IPS-15b (cell line): ENCODE measurements at regions not wholly inside any gene's neighbourhood (a gene's known extent, or its start where the extent isn't known, plus 50 kb on each side); places are given as distances from the start of the nearest gene placed in this dataset.
A peak's percentile ranks its signal among the peaks of the same experiment; 100 is the strongest.
"Not testable (repeated sequence)": the region's sequence is repeated elsewhere in the genome, so short reads cannot be mapped to it uniquely, and the experiment has no call there.

Experiments used
- H3K27me3 ChIP-seq: one replicate; pipeline ENCODE4 v1.6.1; 2013; ENCODE audit warnings: low read length; ENCODE audit not compliant: control insufficient read depth, insufficient read depth
- H3K36me3 ChIP-seq: one replicate; pipeline ENCODE4 v1.6.1; 2013; ENCODE audit warnings: low read length; ENCODE audit not compliant: control insufficient read depth, insufficient read depth
- H3K4me1 ChIP-seq: one replicate; pipeline ENCODE4 v1.6.1; 2013; ENCODE audit warnings: mild to moderate bottlenecking, low read length; ENCODE audit not compliant: control insufficient read depth, insufficient read depth
- H3K4me3 ChIP-seq: one replicate; pipeline ENCODE4 v1.5.1; 2013; ENCODE audit warnings: low read depth, low read length
- H3K9ac ChIP-seq: one replicate; pipeline ENCODE4 v1.6.1; 2013; ENCODE audit warnings: low read depth, mild to moderate bottlenecking, low read length
- H3K9me3 ChIP-seq: one replicate; pipeline ENCODE4 v1.6.1; 2013; ENCODE audit warnings: mild to moderate bottlenecking, low read length; ENCODE audit not compliant: control insufficient read depth, insufficient read depth

GRCh38 chr4:147109800-147110199 lies 164.1 kb upstream of the TTC29 start:
- Histone ChIP-seq H3K4me1 (no peaks in the 10 kb centered on the region), H3K9ac (no peak overlapping the region), H3K36me3 (no peaks in the 10 kb centered on the region), H3K4me3 (no peak overlapping the region), H3K9me3 (no peaks in the 10 kb centered on the region), H3K27me3 (no peaks in the 10 kb centered on the region)

GRCh38 chr4:147110473-147111367 lies 165.1 kb upstream of the TTC29 start:
- no peak overlapping the region for H3K9ac ChIP-seq
- H3K4me1 ChIP-seq: no peaks in the 10 kb centered on the region
- H3K36me3 ChIP-seq: no peaks in the 10 kb centered on the region
- H3K4me3 ChIP-seq: no peak overlapping the region
- H3K27me3 ChIP-seq: no peaks in the 10 kb centered on the region
- no peaks in the 10 kb centered on the region for H3K9me3 ChIP-seq

- H3K9ac ChIP-seq, H3K27me3 ChIP-seq, H3K4me3 ChIP-seq, H3K4me1 ChIP-seq, H3K36me3 ChIP-seq, H3K9me3 ChIP-seq: not testable (repeated sequence)
These were observed 166.5 kb upstream of the TTC29 start for GRCh38 chr4:147112196-147112595.

- H3K27me3 ChIP-seq: no peaks in the 10 kb centered on the region
- H3K36me3 ChIP-seq: no peaks in the 10 kb centered on the region
- no peak overlapping the region for H3K4me3 ChIP-seq
- H3K9me3 ChIP-seq: no peaks in the 10 kb centered on the region
- H3K4me1 ChIP-seq: no peaks in the 10 kb centered on the region
- H3K9ac ChIP-seq: no peak overlapping the region
These were observed 171.8 kb upstream of the TTC29 start for GRCh38 chr4:147117431-147117830.

- Histone ChIP-seq H3K9ac (no peak overlapping the region), H3K4me1 (no peaks in the 10 kb centered on the region), H3K36me3 (no peaks in the 10 kb centered on the region), H3K9me3 (no peaks in the 10 kb centered on the region), H3K27me3 (no peaks in the 10 kb centered on the region), H3K4me3 (no peak overlapping the region)
These were observed 172.9 kb upstream of the TTC29 start for GRCh38 chr4:147118528-147118927.

GRCh38 chr4:147122685-147123084 lies 177.0 kb upstream of the TTC29 start:
- no peaks in the 10 kb centered on the region for H3K4me1 ChIP-seq
- H3K27me3 ChIP-seq: no peaks in the 10 kb centered on the region
- H3K9ac ChIP-seq: no peak overlapping the region
- no peaks in the 10 kb centered on the region for H3K9me3 ChIP-seq
- no peak overlapping the region for H3K4me3 ChIP-seq
- no peaks in the 10 kb centered on the region for H3K36me3 ChIP-seq

- Histone ChIP-seq H3K4me1 (no peaks in the 10 kb centered on the region), H3K9ac (no peak overlapping the region), H3K27me3 (no peaks in the 10 kb centered on the region), H3K36me3 (no peaks in the 10 kb centered on the region), H3K4me3 (no peak overlapping the region), H3K9me3 (no peaks in the 10 kb centered on the region)
These were observed 177.5 kb upstream of the TTC29 start for GRCh38 chr4:147123146-147123545.

GRCh38 chr4:147128787-147129186 lies 183.1 kb upstream of the TTC29 start:
- H3K4me3 ChIP-seq: no peak overlapping the region
- H3K36me3 ChIP-seq: no peaks in the 10 kb centered on the region
- H3K27me3 ChIP-seq: no peaks in the 10 kb centered on the region
- no peak overlapping the region for H3K9ac ChIP-seq
- H3K9me3 ChIP-seq: no peaks in the 10 kb centered on the region
- no peaks in the 10 kb centered on the region for H3K4me1 ChIP-seq

- no peaks in the 10 kb centered on the region for H3K36me3 ChIP-seq
- no peak overlapping the region for H3K4me3 ChIP-seq
- no peaks in the 10 kb centered on the region for H3K9me3 ChIP-seq
- no peak overlapping the region for H3K9ac ChIP-seq
- no peaks in the 10 kb centered on the region for H3K27me3 ChIP-seq
- no peaks in the 10 kb centered on the region for H3K4me1 ChIP-seq
These were observed 184.0 kb upstream of the TTC29 start for GRCh38 chr4:147129687-147130086.

GRCh38 chr4:147134536-147135210 lies 189.0 kb upstream of the TTC29 start:
- H3K4me3 ChIP-seq: no peak overlapping the region
- H3K36me3 ChIP-seq: no peaks in the 10 kb centered on the region
- H3K4me1 ChIP-seq: no peaks in the 10 kb centered on the region

GRCh38 chr4:147136310-147136709 lies 190.6 kb upstream of the TTC29 start:
- Histone ChIP-seq H3K9ac (no peak overlapping the region), H3K36me3 (no peaks in the 10 kb centered on the region), H3K9me3 (no peaks in the 10 kb centered on the region), H3K4me1 (no peaks in the 10 kb centered on the region), H3K4me3 (no peak overlapping the region), H3K27me3 (no peaks in the 10 kb centered on the region)

More at GRCh38 chr4:147134536-147135210, 189.0 kb upstream of the TTC29 start:
- no peak overlapping the region for H3K9ac ChIP-seq
- H3K9me3 ChIP-seq: no peaks in the 10 kb centered on the region
- H3K27me3 ChIP-seq: no peaks in the 10 kb centered on the region

GRCh38 chr4:147136751-147137150 lies 191.1 kb upstream of the TTC29 start:
- Histone ChIP-seq H3K4me1 (no peaks in the 10 kb centered on the region), H3K9me3 (no peaks in the 10 kb centered on the region), H3K27me3 (no peaks in the 10 kb centered on the region), H3K4me3 (no peak overlapping the region), H3K9ac (peak overlapping the region; percentile 1), H3K36me3 (no peaks in the 10 kb centered on the region)
